A549 (cell line): ENCODE measurements at regions not wholly inside any gene's neighbourhood (a gene's known extent, or its start where the extent isn't known, plus 50 kb on each side); places are given as distances from the start of the nearest gene placed in this dataset.

Experiments used
- CEBPB ChIP-seq, 2 experiments: fragments of >200 bp in 1 of 2; sonication (Bioruptor Twin) in 1 of 2; formaldehyde crosslinking in 1 of 2; IDR thresholded peaks; 2 replicates each; pipeline ENCODE4 v1.6.1; 2012 to 2016
- CHD2 ChIP-seq: fragments of 150-350 bp; IDR thresholded peaks from 2 replicates; pipeline ENCODE4 v1.6.1; 2014; ENCODE audit warnings: low read length; ENCODE audit not compliant: partially characterized antibody
- MYC ChIP-seq: IDR thresholded peaks from 2 replicates; pipeline ENCODE4 v1.6.1; 2012; ENCODE audit warnings: mild to moderate bottlenecking, inconsistent platforms, low read length, improper control_type of control experiment, borderline replicate concordance
- PHF8 ChIP-seq: fragments of 200-600 bp; sonication (generic); IDR thresholded peaks from 2 replicates; pipeline ENCODE4 v1.6.1; 2016; ENCODE audit warnings: low read depth, mild to moderate bottlenecking, antibody characterized with exemption, moderate library complexity, borderline replicate concordance
- POLR2A ChIP-seq: IDR thresholded peaks from 2 replicates; pipeline ENCODE4 v1.6.1; 2012; ENCODE audit warnings: mild to moderate bottlenecking, low read length
- RAD21 ChIP-seq, 2 experiments: fragments of >200 bp in 1 of 2; sonication (Bioruptor Twin) in 1 of 2; formaldehyde crosslinking in 1 of 2; IDR thresholded peaks in 1 of 2; conservative IDR thresholded peaks in 1 of 2; 2 replicates in 1 of 2; 3 replicates in 1 of 2; pipeline ENCODE4 v1.6.1; 2012 to 2018; ENCODE audit warnings: inconsistent platforms in 1 of 2
- TF ChIP-seq, protein P1 (sequence below): fragments of >200 bp; sonication (Bioruptor Twin); formaldehyde crosslinking; IDR thresholded peaks from 3 replicates; pipeline ENCODE4 v1.5.1; 2016
- TF ChIP-seq, protein P2 (sequence below): IDR thresholded peaks from 2 replicates; pipeline ENCODE4 v1.6.1; 2012
- TF ChIP-seq, protein P3 (sequence below): fragments of 250-450 bp; sonication (Bioruptor Pico); IDR thresholded peaks from 2 replicates; pipeline ENCODE4 v1.5.0; 2021; ENCODE audit warnings: mild to moderate bottlenecking, moderate library complexity, borderline replicate concordance

- TF ChIP-seq, protein P1, sequence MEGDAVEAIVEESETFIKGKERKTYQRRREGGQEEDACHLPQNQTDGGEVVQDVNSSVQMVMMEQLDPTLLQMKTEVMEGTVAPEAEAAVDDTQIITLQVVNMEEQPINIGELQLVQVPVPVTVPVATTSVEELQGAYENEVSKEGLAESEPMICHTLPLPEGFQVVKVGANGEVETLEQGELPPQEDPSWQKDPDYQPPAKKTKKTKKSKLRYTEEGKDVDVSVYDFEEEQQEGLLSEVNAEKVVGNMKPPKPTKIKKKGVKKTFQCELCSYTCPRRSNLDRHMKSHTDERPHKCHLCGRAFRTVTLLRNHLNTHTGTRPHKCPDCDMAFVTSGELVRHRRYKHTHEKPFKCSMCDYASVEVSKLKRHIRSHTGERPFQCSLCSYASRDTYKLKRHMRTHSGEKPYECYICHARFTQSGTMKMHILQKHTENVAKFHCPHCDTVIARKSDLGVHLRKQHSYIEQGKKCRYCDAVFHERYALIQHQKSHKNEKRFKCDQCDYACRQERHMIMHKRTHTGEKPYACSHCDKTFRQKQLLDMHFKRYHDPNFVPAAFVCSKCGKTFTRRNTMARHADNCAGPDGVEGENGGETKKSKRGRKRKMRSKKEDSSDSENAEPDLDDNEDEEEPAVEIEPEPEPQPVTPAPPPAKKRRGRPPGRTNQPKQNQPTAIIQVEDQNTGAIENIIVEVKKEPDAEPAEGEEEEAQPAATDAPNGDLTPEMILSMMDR: no peak
- TF ChIP-seq, protein P2, sequence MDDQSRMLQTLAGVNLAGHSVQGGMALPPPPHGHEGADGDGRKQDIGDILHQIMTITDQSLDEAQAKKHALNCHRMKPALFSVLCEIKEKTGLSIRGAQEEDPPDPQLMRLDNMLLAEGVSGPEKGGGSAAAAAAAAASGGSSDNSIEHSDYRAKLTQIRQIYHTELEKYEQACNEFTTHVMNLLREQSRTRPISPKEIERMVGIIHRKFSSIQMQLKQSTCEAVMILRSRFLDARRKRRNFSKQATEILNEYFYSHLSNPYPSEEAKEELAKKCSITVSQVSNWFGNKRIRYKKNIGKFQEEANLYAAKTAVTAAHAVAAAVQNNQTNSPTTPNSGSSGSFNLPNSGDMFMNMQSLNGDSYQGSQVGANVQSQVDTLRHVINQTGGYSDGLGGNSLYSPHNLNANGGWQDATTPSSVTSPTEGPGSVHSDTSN: no peak
- no peak for TF ChIP-seq MYC
- TF ChIP-seq PHF8: no peak
- TF ChIP-seq, protein P3, sequence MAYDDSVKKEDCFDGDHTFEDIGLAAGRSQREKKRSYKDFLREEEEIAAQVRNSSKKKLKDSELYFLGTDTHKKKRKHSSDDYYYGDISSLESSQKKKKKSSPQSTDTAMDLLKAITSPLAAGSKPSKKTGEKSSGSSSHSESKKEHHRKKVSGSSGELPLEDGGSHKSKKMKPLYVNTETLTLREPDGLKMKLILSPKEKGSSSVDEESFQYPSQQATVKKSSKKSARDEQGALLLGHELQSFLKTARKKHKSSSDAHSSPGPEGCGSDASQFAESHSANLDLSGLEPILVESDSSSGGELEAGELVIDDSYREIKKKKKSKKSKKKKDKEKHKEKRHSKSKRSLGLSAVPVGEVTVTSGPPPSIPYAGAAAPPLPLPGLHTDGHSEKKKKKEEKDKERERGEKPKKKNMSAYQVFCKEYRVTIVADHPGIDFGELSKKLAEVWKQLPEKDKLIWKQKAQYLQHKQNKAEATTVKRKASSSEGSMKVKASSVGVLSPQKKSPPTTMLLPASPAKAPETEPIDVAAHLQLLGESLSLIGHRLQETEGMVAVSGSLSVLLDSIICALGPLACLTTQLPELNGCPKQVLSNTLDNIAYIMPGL (CRISPR knock-in tag): no peak
- no peak for TF ChIP-seq POLR2A
- TF ChIP-seq CHD2: no peak
- no peak for TF ChIP-seq CEBPB (IDR thresholded peaks at IDR 0.05)
- TF ChIP-seq RAD21 (conservative IDR thresholded peaks at IDR 0.05 in 1 of 2, IDR thresholded peaks at IDR 0.05 in 1 of 2): no peak
These were observed 105.6 kb upstream of the NABP1 start for GRCh38 chr2:191572319-191572718.
